Muscle of leg (tissue), 3 donors: ENCODE measurements at regions not wholly inside any gene's neighbourhood (a gene's known extent, or its start where the extent isn't known, plus 50 kb on each side); places are given as distances from the start of the nearest gene placed in this dataset.

Source experiments
- DNase-seq: peaks from one replicate; pipeline ENCODE4 v3.0.0; 2013
- H3K27ac ChIP-seq: one replicate; pipeline ENCODE4 v1.5.1; 2013; ENCODE audit warnings: mild to moderate bottlenecking, low read length, control low read depth
- H3K27me3 ChIP-seq: one replicate; pipeline ENCODE4 v1.6.1; 2013; ENCODE audit warnings: low read length; ENCODE audit not compliant: control insufficient read depth, insufficient read depth
- H3K36me3 ChIP-seq: one replicate; pipeline ENCODE4 v1.6.1; 2013; ENCODE audit warnings: low read length; ENCODE audit not compliant: control insufficient read depth, insufficient read depth
- H3K4me1 ChIP-seq: one replicate; pipeline ENCODE4 v1.6.1; 2013; ENCODE audit warnings: low read length; ENCODE audit not compliant: control insufficient read depth, insufficient read depth
- H3K4me3 ChIP-seq: one replicate; pipeline ENCODE4 v1.5.1; 2013; ENCODE audit warnings: low read length, control low read depth
- H3K9me3 ChIP-seq: replicated peaks from 2 replicates; pipeline ENCODE4 v1.6.1; 2013; ENCODE audit warnings: low read depth, low read length; ENCODE audit not compliant: control insufficient read depth
- WGBS: methylation state at CpG from one replicate; pipeline ENCODE4 v1.1.5; 2013; ENCODE audit warnings: missing lambda C conversion rate; ENCODE audit not compliant: insufficient coverage; 5-methylcytosine and 5-hydroxymethylcytosine counted together

DNA sequence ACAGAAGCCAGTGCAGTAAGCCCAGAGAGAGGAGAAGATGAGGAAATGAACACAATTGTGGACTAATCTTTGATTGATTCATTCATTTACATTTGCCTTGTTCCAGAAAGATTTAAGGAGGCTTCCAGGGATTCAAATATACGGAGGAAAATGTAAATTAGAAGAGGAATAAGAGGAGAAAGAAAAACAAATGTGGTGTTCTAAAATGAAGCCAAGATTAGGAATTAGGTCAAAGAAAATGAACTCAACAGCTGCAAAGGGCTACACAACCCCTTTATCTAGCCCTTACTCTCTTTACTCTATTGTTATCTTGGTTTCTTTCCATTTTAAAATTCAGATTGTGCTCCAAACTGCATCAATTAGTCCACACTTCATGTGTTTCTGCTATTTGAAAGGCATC, 196.8 kb downstream of the SPATA18 start:
- Histone ChIP-seq H3K4me3 (no peak overlapping the region), H3K4me1 (peaks cover 26% of the 10 kb centered on the region), H3K9me3 (peaks cover 11% of the 10 kb centered on the region), H3K27ac (no peak overlapping the region), H3K36me3 (no peaks in the 10 kb centered on the region), H3K27me3 (no peaks in the 10 kb centered on the region)
- DNase-seq = peak; percentile 63
- WGBS = no CpG with 5 or more reads among the region's 1 CpG

DNA sequence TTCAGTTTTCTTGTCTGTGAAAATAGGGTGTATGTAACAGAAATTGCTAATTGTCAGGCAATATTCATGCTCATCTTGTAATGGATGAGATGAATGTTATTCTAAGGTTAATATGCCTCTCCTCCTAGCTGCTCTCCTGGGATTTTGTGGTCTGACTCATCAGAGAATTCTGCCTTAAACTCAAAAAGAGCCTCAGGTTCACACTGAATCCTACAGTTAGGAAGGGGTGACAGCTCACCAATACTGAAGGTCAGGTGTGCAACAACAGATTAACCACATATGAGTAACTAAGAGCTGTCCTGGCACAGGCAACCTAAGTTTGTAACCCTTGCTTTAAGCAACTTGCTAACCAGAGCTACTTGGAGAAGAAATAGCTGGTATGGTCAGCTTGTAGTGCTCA, 197.7 kb downstream of the SPATA18 start:
- peaks cover 26% of the 10 kb centered on the region for H3K4me1 ChIP-seq
- H3K9me3 ChIP-seq = peaks cover 11% of the 10 kb centered on the region
- no peak overlapping the region for H3K27ac ChIP-seq
- H3K4me3 ChIP-seq = no peak overlapping the region
- no peaks in the 10 kb centered on the region for H3K36me3 ChIP-seq
- no peaks in the 10 kb centered on the region for H3K27me3 ChIP-seq
- DNase-seq = peak; percentile 43

DNA sequence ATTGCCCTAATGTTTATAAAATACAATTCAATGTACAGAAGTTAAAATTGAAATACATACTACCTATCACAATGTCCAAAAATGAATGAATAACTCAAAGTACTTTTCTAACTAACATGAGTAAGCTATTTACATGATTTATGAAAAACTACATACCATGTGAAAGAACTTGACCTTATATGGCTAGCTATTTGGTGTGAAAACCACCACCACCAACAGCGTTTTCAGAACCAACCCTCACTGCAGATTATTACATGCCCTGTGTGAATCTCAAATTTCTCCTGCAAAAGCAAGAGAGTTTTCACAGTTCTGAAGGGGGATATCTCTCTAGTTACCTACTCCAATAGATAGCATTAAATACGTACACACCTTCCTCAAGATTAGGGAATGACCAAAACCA, 198.5 kb downstream of the SPATA18 start:
- H3K36me3 ChIP-seq = no peaks in the 10 kb centered on the region
- no peaks in the 10 kb centered on the region for H3K27me3 ChIP-seq
- peaks cover 24% of the 10 kb centered on the region for H3K4me1 ChIP-seq
- WGBS = 29% methylated on average over 1 of the region's 2 CpGs
- H3K9me3 ChIP-seq = peaks cover 11% of the 10 kb centered on the region
- peak; percentile 36 for DNase-seq
- H3K4me3 ChIP-seq = no peak overlapping the region
- peak overlapping the region; percentile 71 for H3K27ac ChIP-seq

DNA sequence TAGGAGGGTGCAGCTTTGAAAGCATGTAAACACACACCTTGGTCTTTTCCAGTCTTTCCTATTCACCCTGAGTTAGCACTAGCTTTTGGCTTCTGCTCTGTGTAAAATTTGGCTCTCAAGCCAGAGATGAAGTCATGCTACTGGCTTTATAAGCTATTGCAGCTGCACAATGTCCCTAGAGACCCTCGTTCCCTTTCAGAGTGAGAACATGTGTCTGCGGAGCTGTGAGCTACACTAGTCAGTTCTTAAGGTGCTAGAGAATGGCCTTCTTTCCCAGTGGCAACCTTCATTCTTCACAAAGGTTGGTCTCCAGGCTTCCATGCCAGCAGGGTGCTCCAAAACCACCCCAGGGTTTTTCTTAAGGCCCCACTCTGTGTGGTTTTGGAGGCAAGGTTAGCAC, 199.1 kb downstream of the SPATA18 start:
- DNase-seq = peak; percentile 99
- peaks cover 20% of the 10 kb centered on the region for H3K4me1 ChIP-seq
- 0% methylated on average over 1 of the region's 2 CpGs for WGBS
- no peak overlapping the region for H3K4me3 ChIP-seq
- peak overlapping the region; percentile 79 for H3K27ac ChIP-seq
- peaks cover 11% of the 10 kb centered on the region for H3K9me3 ChIP-seq
- no peaks in the 10 kb centered on the region for H3K36me3 ChIP-seq
- H3K27me3 ChIP-seq = no peaks in the 10 kb centered on the region

DNA sequence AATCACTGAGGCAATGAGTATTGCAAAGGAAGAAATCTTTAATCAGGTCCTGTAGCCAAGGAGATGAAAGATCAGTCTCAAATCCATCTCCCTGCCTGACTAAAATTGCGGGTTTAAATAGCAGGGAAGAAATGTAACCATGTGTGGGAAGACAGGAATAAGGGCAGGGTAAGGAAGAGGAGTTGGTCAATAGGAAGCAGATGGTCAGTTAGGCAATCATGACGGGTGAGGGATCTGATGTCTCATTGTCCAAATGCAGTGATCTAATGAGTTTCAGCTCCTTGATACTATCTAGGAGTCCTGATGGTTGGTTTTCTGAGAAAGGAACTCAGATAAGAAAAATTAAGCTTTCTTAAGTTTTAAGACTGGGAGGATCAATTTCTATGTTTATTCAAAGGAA, 200.8 kb downstream of the SPATA18 start:
- DNase-seq = no peak
- no peaks in the 10 kb centered on the region for H3K27me3 ChIP-seq
- 100% methylated on average over 1 of the region's 2 CpGs for WGBS

DNA sequence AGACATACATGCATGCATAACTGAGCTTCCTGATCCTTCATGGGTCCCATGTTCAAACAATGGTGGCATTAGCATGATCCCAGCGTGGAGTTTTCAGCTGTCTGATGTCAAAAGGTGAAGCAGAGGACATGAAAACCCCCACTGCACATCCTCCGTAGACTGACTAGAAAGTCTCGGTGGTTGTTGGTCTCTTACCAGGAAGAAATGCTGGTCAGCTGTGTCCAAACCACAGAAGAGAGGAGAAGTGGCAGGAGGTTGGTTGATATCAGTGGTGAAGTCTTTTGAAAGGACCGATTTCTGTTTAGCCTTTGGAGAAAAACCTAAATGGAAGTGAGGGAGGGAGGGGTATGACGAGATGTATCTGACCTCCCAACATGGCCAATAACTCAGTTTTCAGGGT, 201.9 kb downstream of the SPATA18 start:
- H3K27ac ChIP-seq = no peak overlapping the region
- whole genome bisulfite sequencing = 86% methylated on average over 1 of the region's 5 CpGs
- peaks cover 15% of the 10 kb centered on the region for H3K4me1 ChIP-seq
- no peak overlapping the region for H3K4me3 ChIP-seq
- H3K36me3 ChIP-seq = no peaks in the 10 kb centered on the region
- H3K9me3 ChIP-seq = peaks cover 11% of the 10 kb centered on the region
- no peak for DNase-seq
- no peaks in the 10 kb centered on the region for H3K27me3 ChIP-seq

More for the DNA sequence above, 200.8 kb downstream of the SPATA18 start:
- H3K9me3 ChIP-seq = peaks cover 11% of the 10 kb centered on the region
- H3K36me3 ChIP-seq = no peaks in the 10 kb centered on the region
- no peak overlapping the region for H3K4me3 ChIP-seq
- peaks cover 18% of the 10 kb centered on the region for H3K4me1 ChIP-seq
- no peak overlapping the region for H3K27ac ChIP-seq

DNA sequence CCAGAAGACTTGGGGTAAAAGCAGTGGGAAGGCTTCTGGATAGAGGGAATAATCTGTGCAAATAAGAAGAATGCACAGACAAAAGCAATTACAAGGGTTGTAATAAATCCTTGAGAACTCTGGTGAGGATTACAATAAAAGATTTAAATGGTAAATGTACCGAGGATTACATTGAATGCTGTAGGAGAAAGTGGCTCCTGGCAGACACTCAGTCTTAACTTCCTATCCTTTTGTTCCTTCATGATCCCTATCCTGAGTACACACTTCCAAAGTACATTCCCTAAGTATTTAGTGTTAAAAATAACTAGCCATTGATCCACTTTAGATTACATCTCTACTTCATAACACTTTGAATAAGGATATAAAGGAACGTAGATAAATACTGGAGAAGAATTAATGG, 205.4 kb downstream of the SPATA18 start:
- Histone ChIP-seq H3K36me3 (no peaks in the 10 kb centered on the region), H3K27ac (no peak overlapping the region), H3K9me3 (peaks cover 11% of the 10 kb centered on the region), H3K4me1 (peaks cover 13% of the 10 kb centered on the region), H3K4me3 (no peak overlapping the region), H3K27me3 (no peaks in the 10 kb centered on the region)
- DNase-seq = no peak
- no CpG with 5 or more reads among the region's 2 CpGs for WGBS

DNA sequence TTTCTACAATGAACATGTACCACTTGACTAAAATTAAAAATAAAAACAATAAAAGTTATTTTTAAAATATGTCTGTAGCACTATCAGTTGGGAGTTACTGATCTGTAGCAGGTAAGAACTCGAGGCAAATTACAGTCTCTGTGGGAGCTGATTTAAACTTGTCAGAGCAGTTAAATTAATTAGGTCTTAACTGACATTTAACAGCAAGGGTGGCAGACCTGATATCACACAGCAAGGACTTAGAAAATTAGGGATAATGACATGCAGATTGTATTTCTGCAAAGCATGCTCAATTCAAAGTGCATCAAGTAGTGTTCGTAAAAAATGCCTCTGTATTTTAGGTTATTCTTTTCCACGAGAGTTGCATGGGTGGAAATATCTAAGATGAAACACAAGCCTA, 208.9 kb downstream of the SPATA18 start:
- H3K4me3 ChIP-seq = no peak overlapping the region
- 43% methylated on average over 1 of the region's 3 CpGs for WGBS
- H3K4me1 ChIP-seq = peaks cover 28% of the 10 kb centered on the region
- peak overlapping the region; percentile 74 for H3K27ac ChIP-seq
- no peak for DNase-seq
- no peaks in the 10 kb centered on the region for H3K9me3 ChIP-seq
- H3K36me3 ChIP-seq = no peaks in the 10 kb centered on the region
- H3K27me3 ChIP-seq = no peaks in the 10 kb centered on the region

DNA sequence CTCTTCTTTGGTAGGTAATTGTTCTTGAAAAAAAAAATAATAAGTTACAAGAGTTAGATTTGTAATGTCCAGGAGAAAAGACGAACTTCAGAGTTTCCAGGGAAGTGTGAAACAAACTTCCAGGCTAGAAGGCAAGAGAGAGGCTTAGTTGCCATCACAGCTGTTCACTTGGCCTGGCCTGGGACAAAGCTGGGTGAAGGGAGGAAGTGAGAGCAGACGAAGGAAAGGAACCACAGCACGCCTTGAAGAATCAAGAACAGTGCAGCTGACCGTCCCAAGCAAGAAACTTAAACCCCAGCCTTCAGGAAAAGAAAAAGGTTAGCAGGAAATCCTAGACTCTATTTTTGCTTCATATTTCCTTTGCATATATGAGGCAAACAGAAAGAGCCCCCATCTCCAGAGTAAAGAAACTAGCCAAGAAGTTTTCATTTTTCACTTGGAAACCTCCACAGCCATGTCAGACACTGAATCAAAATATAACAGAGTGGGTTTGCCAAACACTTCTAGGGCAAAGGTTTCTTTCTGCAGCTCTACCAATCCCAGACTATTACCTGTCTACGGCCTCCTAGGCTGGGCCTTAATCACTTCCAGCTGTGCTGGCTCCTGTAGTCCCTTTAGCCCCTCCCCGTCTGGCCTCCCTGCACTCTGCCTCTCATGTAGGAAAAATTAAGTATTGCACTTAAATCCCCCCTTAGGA, 209.6 kb downstream of the SPATA18 start:
- no peaks in the 10 kb centered on the region for H3K9me3 ChIP-seq
- H3K27ac ChIP-seq = peak overlapping the region; percentile 74
- no peaks in the 10 kb centered on the region for H3K27me3 ChIP-seq
- H3K4me1 ChIP-seq = peaks cover 34% of the 10 kb centered on the region
- H3K4me3 ChIP-seq = no peak overlapping the region
- peak; percentile 94 for DNase-seq
- WGBS = 8% methylated on average over 2 of the region's 6 CpGs
- no peaks in the 10 kb centered on the region for H3K36me3 ChIP-seq

DNA sequence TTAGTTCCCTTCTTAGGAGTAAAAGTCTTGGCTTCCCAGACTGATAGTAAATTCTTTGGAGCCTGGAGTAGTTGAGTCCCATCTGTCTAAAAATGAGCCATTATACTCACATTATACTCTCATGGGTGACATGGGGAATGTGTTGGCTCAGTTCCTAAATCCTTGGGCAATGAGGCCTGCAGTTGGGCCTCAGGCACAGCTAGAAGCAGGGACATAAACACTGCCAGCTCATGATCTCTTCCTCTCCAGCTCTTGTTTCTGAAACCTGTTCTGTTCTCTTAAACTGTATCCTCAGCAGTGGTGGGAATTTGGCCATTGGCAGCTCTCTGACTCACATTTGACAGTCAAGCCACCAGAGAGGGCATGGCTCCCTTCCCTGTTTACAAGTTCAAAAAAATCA, 212.5 kb downstream of the SPATA18 start:
- Histone ChIP-seq H3K4me1 (peaks cover 48% of the 10 kb centered on the region), H3K27ac (peak overlapping the region; percentile 76), H3K27me3 (no peaks in the 10 kb centered on the region), H3K4me3 (no peak overlapping the region), H3K9me3 (no peaks in the 10 kb centered on the region), H3K36me3 (no peaks in the 10 kb centered on the region)
- DNase-seq = peak; percentile 76
